ENCODE measurements at regions not wholly inside any gene's neighbourhood (a gene's known extent, or its start where the extent isn't known, plus 50 kb on each side); places are given as distances from the start of the nearest gene placed in this dataset.

DNA sequence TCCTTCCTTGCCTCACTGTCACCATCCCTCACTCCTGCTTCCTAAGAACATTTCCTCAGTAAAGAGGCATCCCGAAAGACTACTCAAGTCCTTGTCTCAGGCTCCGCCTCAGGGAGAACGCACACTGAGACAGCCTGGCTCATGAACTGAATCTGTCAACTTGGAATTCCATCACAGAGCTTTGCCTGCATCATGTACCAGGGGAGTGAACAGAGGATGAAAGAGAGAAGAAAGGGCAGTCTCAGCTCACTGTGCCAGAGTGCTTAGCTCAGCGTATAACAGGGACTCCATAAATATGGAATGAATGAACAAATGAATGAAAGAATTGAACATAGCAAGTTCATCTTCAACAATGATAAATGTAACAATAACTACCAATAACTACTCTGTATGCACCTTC is 68.7 kb upstream of the SLC1A3 start:
- TF ChIP-seq ZC3H10 (CRISPR knock-in tag; IDR thresholded peaks at IDR 0.05) = no peak
- TF ChIP-seq OSR1 (CRISPR knock-in tag; IDR thresholded peaks at IDR 0.05) = no peak
- no peak for TF ChIP-seq RARB (CRISPR knock-in tag; IDR thresholded peaks at IDR 0.05)
